K562 (cell line): ENCODE measurements at regions not wholly inside any gene's neighbourhood (a gene's known extent, or its start where the extent isn't known, plus 50 kb on each side); places are given as distances from the start of the nearest gene placed in this dataset.

Experiments used
- ATAC-seq: fragments of 200-7000 bp; cut with Tn5 transposase; 3 replicates; pipeline ENCODE4 v1.9.1; 2020; ENCODE audit warnings: moderate library complexity
- BruUV-seq: library from RNA; stranded (reverse); fragments of 400-500 nt; replicated peaks from 2 replicates; lab custom pipeline; 2021; lab: Mats Ljungman, UMichigan
- CTCF ChIA-PET: fragments of 300-600 bp; formaldehyde crosslinking; extraction: SDS; loops from one replicate; lab custom pipeline; 2021; ENCODE audit warnings: low intra/inter-chr PET ratio; lab: Yijun Ruan, JAX
- POLR2A ChIA-PET: fragments of 300-600, 350-650 bp; sonication (Branson Sonifier 250); formaldehyde crosslinking; extraction: SDS; loops from one replicate; lab custom pipeline; 2021; ENCODE audit warnings: antibody characterized with exemption, inconsistent platforms; lab: Yijun Ruan, JAX
- DNase-seq, 4 experiments: peaks; one replicate each; pipeline versions ENCODE4 v3.0.0 to v3.0.0-alpha.2; 2011 to 2018; ENCODE audit warnings: low spot score in 3 of 4, mixed read lengths in 3 of 4; ENCODE audit errors: extremely low read depth in 1 of 4
- FAIRE-seq: peaks from 2 replicates; lab custom pipeline; 2011; peaks lifted over from hg19 to GRCh38; lab: Jason Lieb, UNC
- H2AFZ ChIP-seq: 2 replicates; pipeline ENCODE4 v1.6.0; 2011; ENCODE audit warnings: low read depth, low read length, control low read depth, inconsistent platforms
- H3K27ac ChIP-seq: fragments of 200-600 bp; 3 replicates; pipeline ENCODE4 v1.8.0; 2011; ENCODE audit warnings: low read depth, mild to moderate bottlenecking, control low read depth, inconsistent platforms, low read length, moderate library complexity, mixed read lengths; ENCODE audit errors: extremely low read depth
- H3K27me3 ChIP-seq, 2 experiments: fragments of 300-600 bp in 1 of 2; 2 replicates in 1 of 2; 3 replicates in 1 of 2; pipeline versions ENCODE4 v1.6.0 to v1.8.0; 2011; ENCODE audit warnings: inconsistent platforms in 2 of 2, low read length in 2 of 2, mild to moderate bottlenecking in 1 of 2, mixed read lengths in 1 of 2, moderate library complexity in 1 of 2; ENCODE audit not compliant: control insufficient read depth in 2 of 2, insufficient read depth in 2 of 2
- H3K36me3 ChIP-seq: fragments of 300-600 bp; 3 replicates; pipeline ENCODE4 v1.8.0; 2011; ENCODE audit warnings: mild to moderate bottlenecking, low read length, inconsistent platforms; ENCODE audit not compliant: control insufficient read depth, insufficient read depth
- H3K4me1 ChIP-seq, 2 experiments: fragments of 200-600 bp in 1 of 2; replicated peaks in 1 of 2; 2 replicates in 1 of 2; 3 replicates in 1 of 2; pipeline versions ENCODE4 v1.5.1 to v1.8.0; 2011; ENCODE audit warnings: inconsistent platforms in 2 of 2, low read length in 2 of 2, mild to moderate bottlenecking in 1 of 2, mixed read lengths in 1 of 2, moderate library complexity in 1 of 2; ENCODE audit not compliant: control insufficient read depth in 2 of 2, insufficient read depth in 2 of 2
- H3K4me2 ChIP-seq: 2 replicates; pipeline ENCODE4 v1.6.1; 2011; ENCODE audit warnings: low read length, control low read depth, inconsistent platforms, mixed read lengths; ENCODE audit not compliant: insufficient read depth
- H3K4me3 ChIP-seq: fragments of 200-600 bp; sonication (generic), shearing (Covaris generic); 2 replicates; pipeline ENCODE4 v1.5.1; 2016; ENCODE audit warnings: control low read depth, inconsistent platforms
- H3K79me2 ChIP-seq: fragments of 200-600 bp; 3 replicates; pipeline ENCODE4 v1.8.0; 2011; ENCODE audit warnings: low read length, inconsistent platforms; ENCODE audit not compliant: control insufficient read depth, insufficient read depth
- H3K9ac ChIP-seq, 2 experiments: 2 replicates each; pipeline versions ENCODE4 v1.6.0 to v1.6.1; 2011; ENCODE audit warnings: low read depth in 2 of 2, low read length in 2 of 2, control low read depth in 1 of 2, inconsistent platforms in 1 of 2, mild to moderate bottlenecking in 1 of 2, mixed read lengths in 1 of 2; ENCODE audit not compliant: insufficient read depth in 1 of 2
- H3K9me1 ChIP-seq: one replicate; pipeline ENCODE4 v1.6.0; 2011; ENCODE audit warnings: inconsistent platforms, mild to moderate bottlenecking, low read length, moderate library complexity; ENCODE audit not compliant: control insufficient read depth, insufficient read depth
- H3K9me3 ChIP-seq: replicated peaks from 2 replicates; pipeline ENCODE4 v1.5.1; 2011; ENCODE audit warnings: low read depth, low read length, inconsistent platforms; ENCODE audit not compliant: control insufficient read depth, insufficient read depth
- H4K20me1 ChIP-seq: replicated peaks from 2 replicates; pipeline ENCODE4 v1.6.1; 2011; ENCODE audit warnings: low read length, inconsistent platforms, mixed read lengths; ENCODE audit not compliant: control insufficient read depth, insufficient read depth
- JUND ChIP-seq, 2 experiments: IDR thresholded peaks; 2 replicates in 1 of 2; 3 replicates in 1 of 2; pipeline ENCODE4 v1.6.1; 2011; ENCODE audit warnings: borderline replicate concordance in 2 of 2, low read depth in 2 of 2, low read length in 2 of 2, improper control_type of control experiment in 1 of 2, missing biosample characterization in 1 of 2, missing genetic modification characterization in 1 of 2, missing genetic modification reagents in 1 of 2
- KLF6 ChIP-seq: fragments of 250-450 bp; sonication (Bioruptor Pico); IDR thresholded peaks from 2 replicates; pipeline ENCODE4 v1.4.0; 2020; ENCODE audit warnings: mild to moderate bottlenecking, moderate library complexity, borderline replicate concordance
- MAFG ChIP-seq: fragments of 450-650 bp; conservative IDR thresholded peaks from 2 replicates; pipeline ENCODE4 v1.6.1; 2016; ENCODE audit warnings: missing genetic modification characterization, missing compliant biosample characterization
- NCOA2 ChIP-seq, 2 experiments: fragments of 450-650 bp; IDR thresholded peaks; 2 replicates each; pipeline ENCODE4 v1.6.1; 2018; ENCODE audit warnings: mild to moderate bottlenecking in 2 of 2, moderate library complexity in 1 of 2; ENCODE audit not compliant: partially characterized antibody in 2 of 2
- NFRKB ChIP-seq: fragments of 450-650 bp; IDR thresholded peaks from 2 replicates; pipeline ENCODE4 v1.6.1; 2016; ENCODE audit warnings: low read depth
- NFXL1 ChIP-seq: fragments of 450-650 bp; formaldehyde crosslinking; IDR thresholded peaks from 2 replicates; pipeline ENCODE4 v1.4.0; 2021; ENCODE audit warnings: mild to moderate bottlenecking
- NUFIP1 ChIP-seq: fragments of 450-650 bp; IDR thresholded peaks from 2 replicates; pipeline ENCODE4 v1.6.1; 2018; ENCODE audit not compliant: partially characterized antibody
- PCBP2 ChIP-seq: fragments of 200-400 bp; formaldehyde crosslinking; IDR thresholded peaks from 2 replicates; pipeline ENCODE4 v1.6.1; 2018; ENCODE audit warnings: low read length, low read depth, mild to moderate bottlenecking, moderate library complexity; ENCODE audit not compliant: poor library complexity, severe bottlenecking
- SMARCE1 ChIP-seq: fragments of 450-650 bp; IDR thresholded peaks from 2 replicates; pipeline ENCODE4 v1.7.1; 2016; ENCODE audit warnings: mild to moderate bottlenecking
- YY1 ChIP-seq, 3 experiments: IDR thresholded peaks; 2 replicates each; pipeline ENCODE4 v1.6.1; 2011; ENCODE audit warnings: low read length in 2 of 3, mild to moderate bottlenecking in 2 of 3, moderate library complexity in 2 of 3, borderline replicate concordance in 1 of 3, control low read depth in 1 of 3, low read depth in 1 of 3; ENCODE audit not compliant: insufficient read depth in 3 of 3, insufficient replicate concordance in 2 of 3, control insufficient read depth in 1 of 3, insufficient read length in 1 of 3; ENCODE audit errors: extremely low read depth in 1 of 3
- WGBS: fragments of 100-300 bp; shearing (Covaris generic); methylation state at CpG from one replicate; pipeline ENCODE4 v1.1.6; 2016; ENCODE audit warnings: low coverage, mixed read lengths; ENCODE audit not compliant: insufficient coverage; ENCODE audit errors: missing lambda C conversion rate; 5-methylcytosine and 5-hydroxymethylcytosine counted together
- in situ Hi-C: fragments of 300-500 bp; cut with MboI; formaldehyde crosslinking; loops from 4 replicates; pipeline ENCODE4 v1.15.0; 2018; ENCODE audit warnings: inconsistent platforms, mixed read lengths
- intact Hi-C: fragments of 100-400 bp; cut with micrococcal nuclease; formaldehyde crosslinking; loops from 2 replicates; pipeline ENCODE4 v1.14.2; 2022
- TF ChIP-seq, protein P1 (sequence below): sonication (generic); formaldehyde crosslinking; IDR thresholded peaks from 2 replicates; pipeline ENCODE4 v1.8.0; 2023; ENCODE audit warnings: mild to moderate bottlenecking, missing genetic modification reagents
- TF ChIP-seq, protein P2 (sequence below): fragments of 450-650 bp; IDR thresholded peaks from 2 replicates; pipeline ENCODE4 v1.6.1; 2017; ENCODE audit warnings: mild to moderate bottlenecking, moderate library complexity

DNA sequence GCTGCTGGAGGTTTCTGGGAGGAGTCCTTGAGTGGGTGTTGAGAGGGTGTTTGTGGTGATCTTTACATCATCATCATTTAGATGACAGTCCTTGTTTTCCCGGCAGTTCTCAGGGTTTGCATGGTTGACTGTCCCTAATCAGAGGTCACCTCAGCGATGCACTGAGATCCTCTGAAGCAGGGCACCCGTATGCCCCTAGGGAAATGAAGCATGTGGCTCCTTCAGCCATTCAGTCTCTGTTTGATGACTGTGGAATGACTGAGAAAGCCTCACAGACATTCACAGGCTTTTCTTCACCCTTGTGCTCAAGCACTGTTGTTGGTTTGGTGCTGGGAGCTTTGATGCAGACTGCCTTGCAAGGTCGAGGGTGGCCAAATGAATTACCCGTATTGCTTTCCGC lies 474.7 kb downstream of the SPRY1 start (continued):
- TF ChIP-seq NFRKB (no peak), YY1 (IDR thresholded peaks at IDR 0.05; ENCODE audit: borderline replicate concordance in 1 of 3, control insufficient read depth in 1 of 3, extremely low read depth in 1 of 3, insufficient read depth in 3 of 3, insufficient read length in 1 of 3, insufficient replicate concordance in 2 of 3, low read depth in 1 of 3, low read length in 2 of 3) (no peak)

DNA sequence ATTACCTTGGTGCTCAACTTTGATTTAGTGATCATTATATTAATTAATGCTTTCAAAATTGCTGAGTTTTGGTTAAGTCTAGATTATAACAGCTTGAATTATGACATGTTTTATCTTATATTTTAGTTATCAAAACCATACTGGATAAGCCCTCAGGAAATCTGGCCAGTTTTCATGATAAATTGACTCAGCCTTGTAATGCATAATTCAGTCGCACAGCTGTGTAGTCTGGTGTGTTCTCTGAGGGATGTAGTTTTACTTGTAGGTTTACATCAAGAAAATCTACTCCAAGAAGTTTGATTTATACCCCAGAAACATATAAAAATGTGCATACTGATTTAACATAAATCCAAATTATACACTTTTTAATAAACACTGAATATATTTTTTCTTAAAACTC lies 477.5 kb downstream of the SPRY1 start:
- intact Hi-C loops = no loop called here
- H3K27me3 ChIP-seq = no peaks in the 10 kb centered on the region
- no peak overlapping the region for H2AFZ ChIP-seq
- no TSS peak for BruUV-seq
- no peaks in the 10 kb centered on the region for H3K9me3 ChIP-seq
- ATAC-seq (no peak), DNase-seq (no peak), FAIRE-seq (no peak)
- no peak overlapping the region for H3K9ac ChIP-seq
- in situ Hi-C loops = no loop called here
- TF ChIP-seq NCOA2 (IDR thresholded peaks at IDR 0.05; ENCODE audit: partially characterized antibody in 2 of 2) (no peak), SMARCE1 (no peak), MAFG (tag) (no peak), NFXL1 (CRISPR knock-in tag) (no peak), PCBP2 (no peak), KLF6 (no peak), NUFIP1 (no peak), JUND (IDR thresholded peaks at IDR 0.05; ENCODE audit: borderline replicate concordance, low read depth, low read length) (no peak), JUND (tag; IDR thresholded peaks at IDR 0.05; ENCODE audit: borderline replicate concordance, low read depth, low read length) (no peak)
- TF ChIP-seq, protein P1, sequence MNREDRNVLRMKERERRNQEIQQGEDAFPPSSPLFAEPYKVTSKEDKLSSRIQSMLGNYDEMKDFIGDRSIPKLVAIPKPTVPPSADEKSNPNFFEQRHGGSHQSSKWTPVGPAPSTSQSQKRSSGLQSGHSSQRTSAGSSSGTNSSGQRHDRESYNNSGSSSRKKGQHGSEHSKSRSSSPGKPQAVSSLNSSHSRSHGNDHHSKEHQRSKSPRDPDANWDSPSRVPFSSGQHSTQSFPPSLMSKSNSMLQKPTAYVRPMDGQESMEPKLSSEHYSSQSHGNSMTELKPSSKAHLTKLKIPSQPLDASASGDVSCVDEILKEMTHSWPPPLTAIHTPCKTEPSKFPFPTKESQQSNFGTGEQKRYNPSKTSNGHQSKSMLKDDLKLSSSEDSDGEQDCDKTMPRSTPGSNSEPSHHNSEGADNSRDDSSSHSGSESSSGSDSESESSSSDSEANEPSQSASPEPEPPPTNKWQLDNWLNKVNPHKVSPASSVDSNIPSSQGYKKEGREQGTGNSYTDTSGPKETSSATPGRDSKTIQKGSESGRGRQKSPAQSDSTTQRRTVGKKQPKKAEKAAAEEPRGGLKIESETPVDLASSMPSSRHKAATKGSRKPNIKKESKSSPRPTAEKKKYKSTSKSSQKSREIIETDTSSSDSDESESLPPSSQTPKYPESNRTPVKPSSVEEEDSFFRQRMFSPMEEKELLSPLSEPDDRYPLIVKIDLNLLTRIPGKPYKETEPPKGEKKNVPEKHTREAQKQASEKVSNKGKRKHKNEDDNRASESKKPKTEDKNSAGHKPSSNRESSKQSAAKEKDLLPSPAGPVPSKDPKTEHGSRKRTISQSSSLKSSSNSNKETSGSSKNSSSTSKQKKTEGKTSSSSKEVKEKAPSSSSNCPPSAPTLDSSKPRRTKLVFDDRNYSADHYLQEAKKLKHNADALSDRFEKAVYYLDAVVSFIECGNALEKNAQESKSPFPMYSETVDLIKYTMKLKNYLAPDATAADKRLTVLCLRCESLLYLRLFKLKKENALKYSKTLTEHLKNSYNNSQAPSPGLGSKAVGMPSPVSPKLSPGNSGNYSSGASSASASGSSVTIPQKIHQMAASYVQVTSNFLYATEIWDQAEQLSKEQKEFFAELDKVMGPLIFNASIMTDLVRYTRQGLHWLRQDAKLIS (CRISPR knock-in tag) = no peak
- TF ChIP-seq, protein P2, sequence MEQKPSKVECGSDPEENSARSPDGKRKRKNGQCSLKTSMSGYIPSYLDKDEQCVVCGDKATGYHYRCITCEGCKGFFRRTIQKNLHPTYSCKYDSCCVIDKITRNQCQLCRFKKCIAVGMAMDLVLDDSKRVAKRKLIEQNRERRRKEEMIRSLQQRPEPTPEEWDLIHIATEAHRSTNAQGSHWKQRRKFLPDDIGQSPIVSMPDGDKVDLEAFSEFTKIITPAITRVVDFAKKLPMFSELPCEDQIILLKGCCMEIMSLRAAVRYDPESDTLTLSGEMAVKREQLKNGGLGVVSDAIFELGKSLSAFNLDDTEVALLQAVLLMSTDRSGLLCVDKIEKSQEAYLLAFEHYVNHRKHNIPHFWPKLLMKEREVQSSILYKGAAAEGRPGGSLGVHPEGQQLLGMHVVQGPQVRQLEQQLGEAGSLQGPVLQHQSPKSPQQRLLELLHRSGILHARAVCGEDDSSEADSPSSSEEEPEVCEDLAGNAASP = no peak
- 0% methylated on average over 1 of the region's 1 CpG for WGBS
- H3K36me3 ChIP-seq = no peaks in the 10 kb centered on the region
- ChIA-PET CTCF (no interaction called here), POLR2A (no interaction called here)
- no peak overlapping the region for H3K4me3 ChIP-seq
- H4K20me1 ChIP-seq = no peaks in the 10 kb centered on the region
- no peak overlapping the region for H3K27ac ChIP-seq
- H3K9me1 ChIP-seq = no peaks in the 10 kb centered on the region
- H3K4me2 ChIP-seq = no peak overlapping the region
- H3K4me1 ChIP-seq = no peaks in the 10 kb centered on the region
- H3K79me2 ChIP-seq = no peaks in the 10 kb centered on the region
